GM23338 (cell line): ENCODE measurements at regions not wholly inside any gene's neighbourhood (a gene's known extent, or its start where the extent isn't known, plus 50 kb on each side); places are given as distances from the start of the nearest gene placed in this dataset.

Source experiments
- CREB1 ChIP-seq: fragments of 250-450 bp; sonication (Bioruptor Pico); IDR thresholded peaks from 2 replicates; pipeline ENCODE4 v1.5.0; 2020; ENCODE audit warnings: low read depth, mild to moderate bottlenecking, moderate library complexity
- EZH2 ChIP-seq: fragments of 200-600 bp; sonication (generic); IDR thresholded peaks from one replicate; pipeline ENCODE4 v1.8.0; 2017; ENCODE audit warnings: antibody characterized with exemption, mild to moderate bottlenecking, low read depth; ENCODE audit not compliant: unreplicated experiment
- EZH2phosphoT487 ChIP-seq: fragments of 200-600 bp; sonication (generic); IDR thresholded peaks from one replicate; pipeline ENCODE4 v1.8.1; 2018; ENCODE audit warnings: antibody characterized with exemption; ENCODE audit not compliant: unreplicated experiment
- JUNB ChIP-seq: IDR thresholded peaks from one replicate; pipeline ENCODE4 v1.6.1; 2016; ENCODE audit warnings: antibody characterized with exemption; ENCODE audit not compliant: unreplicated experiment
- NANOG ChIP-seq: IDR thresholded peaks from 2 replicates; pipeline ENCODE4 v1.6.1; 2016; ENCODE audit warnings: antibody characterized with exemption, borderline replicate concordance
- POLR2AphosphoS5 ChIP-seq: IDR thresholded peaks from 2 replicates; pipeline ENCODE4 v1.6.1; 2016; ENCODE audit warnings: antibody characterized with exemption, low read depth
- STAT1 ChIP-seq: IDR thresholded peaks from one replicate; pipeline ENCODE4 v1.6.1; 2016; ENCODE audit warnings: antibody characterized with exemption; ENCODE audit not compliant: unreplicated experiment
- ZNF114 ChIP-seq: fragments of 250-450 bp; sonication (Bioruptor Pico); IDR thresholded peaks from 2 replicates; pipeline ENCODE4 v1.5.0; 2020; ENCODE audit warnings: mild to moderate bottlenecking, moderate library complexity
- TF ChIP-seq, protein P1 (sequence below): fragments of 250-450 bp; sonication (Bioruptor Pico); IDR thresholded peaks from 2 replicates; pipeline ENCODE4 v1.5.0; 2020; ENCODE audit warnings: mild to moderate bottlenecking, moderate library complexity
- TF ChIP-seq, protein P2 (sequence below): IDR thresholded peaks from one replicate; pipeline ENCODE4 v1.6.1; 2018; ENCODE audit warnings: antibody characterized with exemption; ENCODE audit not compliant: unreplicated experiment

DNA sequence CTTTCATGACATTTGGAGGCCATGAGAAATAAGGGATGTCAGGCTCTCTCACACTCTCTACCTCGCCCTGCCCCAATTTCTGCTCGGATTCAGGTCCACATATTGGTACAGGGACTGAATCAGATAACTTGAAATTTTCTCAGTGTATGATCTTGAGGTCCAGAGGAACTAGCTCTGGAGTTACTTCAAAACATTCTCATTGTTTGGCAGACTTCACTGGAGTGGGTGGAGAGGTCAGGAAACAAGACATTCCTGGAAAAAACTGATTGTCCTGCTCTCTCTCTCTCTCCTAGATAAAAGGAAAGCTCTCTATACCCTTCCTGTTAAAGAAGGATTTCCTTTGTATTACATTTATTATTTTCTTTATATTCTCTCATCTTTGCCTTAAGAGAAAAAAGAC lies 428.1 kb upstream of the DACH1 start (continued):
- TF ChIP-seq, protein P1, sequence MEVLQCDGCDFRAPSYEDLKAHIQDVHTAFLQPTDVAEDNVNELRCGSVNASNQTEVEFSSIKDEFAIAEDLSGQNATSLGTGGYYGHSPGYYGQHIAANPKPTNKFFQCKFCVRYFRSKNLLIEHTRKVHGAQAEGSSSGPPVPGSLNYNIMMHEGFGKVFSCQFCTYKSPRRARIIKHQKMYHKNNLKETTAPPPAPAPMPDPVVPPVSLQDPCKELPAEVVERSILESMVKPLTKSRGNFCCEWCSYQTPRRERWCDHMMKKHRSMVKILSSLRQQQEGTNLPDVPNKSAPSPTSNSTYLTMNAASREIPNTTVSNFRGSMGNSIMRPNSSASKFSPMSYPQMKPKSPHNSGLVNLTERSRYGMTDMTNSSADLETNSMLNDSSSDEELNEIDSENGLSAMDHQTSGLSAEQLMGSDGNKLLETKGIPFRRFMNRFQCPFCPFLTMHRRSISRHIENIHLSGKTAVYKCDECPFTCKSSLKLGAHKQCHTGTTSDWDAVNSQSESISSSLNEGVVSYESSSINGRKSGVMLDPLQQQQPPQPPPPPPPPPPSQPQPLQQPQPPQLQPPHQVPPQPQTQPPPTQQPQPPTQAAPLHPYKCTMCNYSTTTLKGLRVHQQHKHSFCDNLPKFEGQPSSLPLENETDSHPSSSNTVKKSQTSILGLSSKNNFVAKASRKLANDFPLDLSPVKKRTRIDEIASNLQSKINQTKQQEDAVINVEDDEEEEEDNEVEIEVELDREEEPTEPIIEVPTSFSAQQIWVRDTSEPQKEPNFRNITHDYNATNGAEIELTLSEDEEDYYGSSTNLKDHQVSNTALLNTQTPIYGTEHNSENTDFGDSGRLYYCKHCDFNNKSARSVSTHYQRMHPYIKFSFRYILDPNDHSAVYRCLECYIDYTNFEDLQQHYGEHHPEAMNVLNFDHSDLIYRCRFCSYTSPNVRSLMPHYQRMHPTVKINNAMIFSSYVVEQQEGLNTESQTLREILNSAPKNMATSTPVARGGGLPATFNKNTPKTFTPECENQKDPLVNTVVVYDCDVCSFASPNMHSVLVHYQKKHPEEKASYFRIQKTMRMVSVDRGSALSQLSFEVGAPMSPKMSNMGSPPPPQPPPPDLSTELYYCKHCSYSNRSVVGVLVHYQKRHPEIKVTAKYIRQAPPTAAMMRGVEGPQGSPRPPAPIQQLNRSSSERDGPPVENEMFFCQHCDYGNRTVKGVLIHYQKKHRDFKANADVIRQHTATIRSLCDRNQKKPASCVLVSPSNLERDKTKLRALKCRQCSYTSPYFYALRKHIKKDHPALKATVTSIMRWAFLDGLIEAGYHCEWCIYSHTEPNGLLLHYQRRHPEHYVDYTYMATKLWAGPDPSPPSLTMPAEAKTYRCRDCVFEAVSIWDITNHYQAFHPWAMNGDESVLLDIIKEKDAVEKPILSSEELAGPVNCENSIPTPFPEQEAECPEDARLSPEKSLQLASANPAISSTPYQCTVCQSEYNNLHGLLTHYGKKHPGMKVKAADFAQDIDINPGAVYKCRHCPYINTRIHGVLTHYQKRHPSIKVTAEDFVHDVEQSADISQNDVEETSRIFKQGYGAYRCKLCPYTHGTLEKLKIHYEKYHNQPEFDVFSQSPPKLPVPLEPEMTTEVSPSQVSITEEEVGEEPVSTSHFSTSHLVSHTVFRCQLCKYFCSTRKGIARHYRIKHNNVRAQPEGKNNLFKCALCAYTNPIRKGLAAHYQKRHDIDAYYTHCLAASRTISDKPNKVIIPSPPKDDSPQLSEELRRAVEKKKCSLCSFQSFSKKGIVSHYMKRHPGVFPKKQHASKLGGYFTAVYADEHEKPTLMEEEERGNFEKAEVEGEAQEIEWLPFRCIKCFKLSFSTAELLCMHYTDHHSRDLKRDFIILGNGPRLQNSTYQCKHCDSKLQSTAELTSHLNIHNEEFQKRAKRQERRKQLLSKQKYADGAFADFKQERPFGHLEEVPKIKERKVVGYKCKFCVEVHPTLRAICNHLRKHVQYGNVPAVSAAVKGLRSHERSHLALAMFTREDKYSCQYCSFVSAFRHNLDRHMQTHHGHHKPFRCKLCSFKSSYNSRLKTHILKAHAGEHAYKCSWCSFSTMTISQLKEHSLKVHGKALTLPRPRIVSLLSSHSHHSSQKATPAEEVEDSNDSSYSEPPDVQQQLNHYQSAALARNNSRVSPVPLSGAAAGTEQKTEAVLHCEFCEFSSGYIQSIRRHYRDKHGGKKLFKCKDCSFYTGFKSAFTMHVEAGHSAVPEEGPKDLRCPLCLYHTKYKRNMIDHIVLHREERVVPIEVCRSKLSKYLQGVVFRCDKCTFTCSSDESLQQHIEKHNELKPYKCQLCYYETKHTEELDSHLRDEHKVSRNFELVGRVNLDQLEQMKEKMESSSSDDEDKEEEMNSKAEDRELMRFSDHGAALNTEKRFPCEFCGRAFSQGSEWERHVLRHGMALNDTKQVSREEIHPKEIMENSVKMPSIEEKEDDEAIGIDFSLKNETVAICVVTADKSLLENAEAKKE (CRISPR knock-in tag): no peak
- TF ChIP-seq EZH2 (no peak), NANOG (no peak), STAT1 (no peak), CREB1 (CRISPR knock-in tag) (no peak), ZNF114 (CRISPR knock-in tag) (no peak), POLR2AphosphoS5 (no peak), EZH2phosphoT487 (no peak), JUNB (no peak)
- TF ChIP-seq, protein P2, sequence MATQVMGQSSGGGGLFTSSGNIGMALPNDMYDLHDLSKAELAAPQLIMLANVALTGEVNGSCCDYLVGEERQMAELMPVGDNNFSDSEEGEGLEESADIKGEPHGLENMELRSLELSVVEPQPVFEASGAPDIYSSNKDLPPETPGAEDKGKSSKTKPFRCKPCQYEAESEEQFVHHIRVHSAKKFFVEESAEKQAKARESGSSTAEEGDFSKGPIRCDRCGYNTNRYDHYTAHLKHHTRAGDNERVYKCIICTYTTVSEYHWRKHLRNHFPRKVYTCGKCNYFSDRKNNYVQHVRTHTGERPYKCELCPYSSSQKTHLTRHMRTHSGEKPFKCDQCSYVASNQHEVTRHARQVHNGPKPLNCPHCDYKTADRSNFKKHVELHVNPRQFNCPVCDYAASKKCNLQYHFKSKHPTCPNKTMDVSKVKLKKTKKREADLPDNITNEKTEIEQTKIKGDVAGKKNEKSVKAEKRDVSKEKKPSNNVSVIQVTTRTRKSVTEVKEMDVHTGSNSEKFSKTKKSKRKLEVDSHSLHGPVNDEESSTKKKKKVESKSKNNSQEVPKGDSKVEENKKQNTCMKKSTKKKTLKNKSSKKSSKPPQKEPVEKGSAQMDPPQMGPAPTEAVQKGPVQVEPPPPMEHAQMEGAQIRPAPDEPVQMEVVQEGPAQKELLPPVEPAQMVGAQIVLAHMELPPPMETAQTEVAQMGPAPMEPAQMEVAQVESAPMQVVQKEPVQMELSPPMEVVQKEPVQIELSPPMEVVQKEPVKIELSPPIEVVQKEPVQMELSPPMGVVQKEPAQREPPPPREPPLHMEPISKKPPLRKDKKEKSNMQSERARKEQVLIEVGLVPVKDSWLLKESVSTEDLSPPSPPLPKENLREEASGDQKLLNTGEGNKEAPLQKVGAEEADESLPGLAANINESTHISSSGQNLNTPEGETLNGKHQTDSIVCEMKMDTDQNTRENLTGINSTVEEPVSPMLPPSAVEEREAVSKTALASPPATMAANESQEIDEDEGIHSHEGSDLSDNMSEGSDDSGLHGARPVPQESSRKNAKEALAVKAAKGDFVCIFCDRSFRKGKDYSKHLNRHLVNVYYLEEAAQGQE: no peak
